Suprapubic skin (tissue), 4 donors: ENCODE measurements at regions not wholly inside any gene's neighbourhood (a gene's known extent, or its start where the extent isn't known, plus 50 kb on each side); places are given as distances from the start of the nearest gene placed in this dataset.

ENCODE experiments used
- CTCF ChIP-seq, 2 donors: fragments of 200-600 bp in 1 of 2; fragments of 450-650 bp in 1 of 2; sonication (generic) in 1 of 2; IDR thresholded peaks; one replicate each; pipeline ENCODE4 v1.5.1; 2016 to 2019; ENCODE audit warnings: antibody characterized with exemption in 2 of 2, mild to moderate bottlenecking in 1 of 2, moderate library complexity in 1 of 2
- POLR2A ChIP-seq, 2 donors: fragments of 450-650 bp; IDR thresholded peaks; one replicate each; pipeline ENCODE4 v1.6.1; 2017; ENCODE audit warnings: antibody characterized with exemption in 2 of 2, mild to moderate bottlenecking in 2 of 2, moderate library complexity in 2 of 2
- POLR2AphosphoS5 ChIP-seq, 3 donors: sonication (generic); formaldehyde crosslinking; IDR thresholded peaks; one replicate each; pipeline ENCODE4 v1.6.1; 2017; ENCODE audit warnings: antibody characterized with exemption in 3 of 3

GRCh38 chr14:43937001-43937400 lies 570.1 kb downstream of the FSCB start:
- TF ChIP-seq CTCF (IDR thresholded peaks at IDR 0.05), result no peak
- no peak for TF ChIP-seq POLR2A (IDR thresholded peaks at IDR 0.05)
- TF ChIP-seq POLR2AphosphoS5 (IDR thresholded peaks at IDR 0.05), result no peak
